Testis (tissue), 2 donors: ENCODE measurements at regions not wholly inside any gene's neighbourhood (a gene's known extent, or its start where the extent isn't known, plus 50 kb on each side); places are given as distances from the start of the nearest gene placed in this dataset.

Experiments used
- DNase-seq: peaks from one replicate; pipeline ENCODE4 v3.0.0-alpha.2; 2019
- H3K27ac ChIP-seq, 2 donors: fragments of 200-600 bp; sonication (generic); one replicate each; pipeline ENCODE4 v1.5.1; 2019
- H3K27me3 ChIP-seq: fragments of 200-600 bp; sonication (generic); one replicate; pipeline ENCODE4 v1.5.1; 2019
- H3K36me3 ChIP-seq: fragments of 200-600 bp; sonication (generic); one replicate; pipeline ENCODE4 v1.5.1; 2017; ENCODE audit warnings: low read depth; ENCODE audit errors: missing control alignments
- H3K4me1 ChIP-seq: fragments of 200-600 bp; sonication (generic); one replicate; pipeline ENCODE4 v1.5.1; 2019
- H3K4me3 ChIP-seq, 2 donors: fragments of 200-600 bp; sonication (generic); one replicate each; pipeline ENCODE4 v1.5.1; 2017 to 2019
- H3K9me3 ChIP-seq: fragments of 200-600 bp; sonication (generic); one replicate; pipeline ENCODE4 v1.5.1; 2017
- POLR2A ChIP-seq: fragments of 450-650 bp; IDR thresholded peaks from one replicate; pipeline ENCODE4 v1.6.1; 2017; ENCODE audit warnings: antibody characterized with exemption, mild to moderate bottlenecking, moderate library complexity
- WGBS, 2 donors: methylation state at CpG; one replicate each; pipeline ENCODE4 v1.1.5; 2018; 5-methylcytosine and 5-hydroxymethylcytosine counted together
- intact Hi-C: fragments of 100-400 bp; cut with DNase I; formaldehyde crosslinking; loops from one replicate; pipeline ENCODE4 v1.15.1; 2023; ENCODE audit warnings: low total_unique reads
- TF ChIP-seq, protein P1 (sequence below), 3 experiments: fragments of 450-650 bp in 2 of 3; fragments of 200-600 bp in 1 of 3; sonication (generic) in 1 of 3; IDR thresholded peaks; one replicate each; pipeline ENCODE4 v1.5.1; 2016 to 2019; ENCODE audit warnings: antibody characterized with exemption in 3 of 3, mild to moderate bottlenecking in 2 of 3, moderate library complexity in 1 of 3

GRCh38 chr3:55307622-55308021, 179.5 kb downstream of the WNT5A start:
- Histone ChIP-seq H3K36me3 (no peaks in the 10 kb centered on the region), H3K9me3 (no peaks in the 10 kb centered on the region), H3K4me1 (no peaks in the 10 kb centered on the region), H3K27ac (no peak overlapping the region), H3K27me3 (no peaks in the 10 kb centered on the region), H3K4me3 (no peak overlapping the region)
- intact Hi-C loops, result no loop called here
- WGBS, 2 donors, result 92 to 97% methylated on average over 2 of the region's 2 CpGs
- TF ChIP-seq POLR2A, result no peak
- TF ChIP-seq, protein P1, sequence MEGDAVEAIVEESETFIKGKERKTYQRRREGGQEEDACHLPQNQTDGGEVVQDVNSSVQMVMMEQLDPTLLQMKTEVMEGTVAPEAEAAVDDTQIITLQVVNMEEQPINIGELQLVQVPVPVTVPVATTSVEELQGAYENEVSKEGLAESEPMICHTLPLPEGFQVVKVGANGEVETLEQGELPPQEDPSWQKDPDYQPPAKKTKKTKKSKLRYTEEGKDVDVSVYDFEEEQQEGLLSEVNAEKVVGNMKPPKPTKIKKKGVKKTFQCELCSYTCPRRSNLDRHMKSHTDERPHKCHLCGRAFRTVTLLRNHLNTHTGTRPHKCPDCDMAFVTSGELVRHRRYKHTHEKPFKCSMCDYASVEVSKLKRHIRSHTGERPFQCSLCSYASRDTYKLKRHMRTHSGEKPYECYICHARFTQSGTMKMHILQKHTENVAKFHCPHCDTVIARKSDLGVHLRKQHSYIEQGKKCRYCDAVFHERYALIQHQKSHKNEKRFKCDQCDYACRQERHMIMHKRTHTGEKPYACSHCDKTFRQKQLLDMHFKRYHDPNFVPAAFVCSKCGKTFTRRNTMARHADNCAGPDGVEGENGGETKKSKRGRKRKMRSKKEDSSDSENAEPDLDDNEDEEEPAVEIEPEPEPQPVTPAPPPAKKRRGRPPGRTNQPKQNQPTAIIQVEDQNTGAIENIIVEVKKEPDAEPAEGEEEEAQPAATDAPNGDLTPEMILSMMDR (IDR thresholded peaks at IDR 0.05), result no peak
- DNase-seq, result no peak

DNA sequence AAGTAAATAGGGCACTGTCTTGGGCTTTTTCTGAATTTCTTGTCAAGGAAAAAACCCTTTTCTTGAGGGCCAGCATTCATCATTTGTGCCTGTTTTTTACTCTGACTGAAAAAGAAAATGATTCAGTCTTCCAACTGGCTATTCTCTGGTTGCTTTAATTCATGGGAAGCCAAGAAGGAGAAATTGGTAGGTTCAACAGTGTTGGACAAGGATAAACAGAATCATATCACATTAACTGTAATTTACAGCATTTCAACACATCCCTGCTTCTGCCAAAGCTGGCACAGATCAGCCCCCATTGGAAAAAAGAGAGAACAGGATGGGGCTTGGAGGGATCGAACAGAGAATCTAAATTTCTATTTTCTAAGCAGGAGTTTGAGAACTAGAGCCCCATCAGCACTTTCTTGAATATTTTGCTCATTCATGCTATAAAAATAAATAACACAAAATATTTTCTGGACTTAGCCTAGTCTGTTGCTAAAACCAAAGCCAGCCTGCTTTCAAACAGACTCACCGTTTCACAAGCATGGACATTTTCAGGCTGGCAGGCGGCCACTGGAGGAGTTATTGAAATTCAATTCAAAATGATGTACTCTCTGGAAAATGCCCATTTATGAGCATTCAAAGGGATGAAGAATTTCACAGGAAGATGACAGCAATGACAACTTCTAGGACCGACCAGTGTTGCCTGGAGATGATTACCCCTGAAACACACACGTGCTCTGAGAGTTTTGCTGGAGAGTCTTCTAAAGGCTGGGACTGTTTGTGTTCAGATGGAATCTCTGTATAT, 181.2 kb downstream of the WNT5A start:
- DNase-seq, result no peak
- no peaks in the 10 kb centered on the region for H3K36me3 ChIP-seq
- H3K27me3 ChIP-seq, result no peaks in the 10 kb centered on the region
- no peak overlapping the region for H3K4me3 ChIP-seq
- intact Hi-C loops, result no loop called here
- WGBS, 2 donors, result 54 to 65% methylated on average over 5 of the region's 5 CpGs
- no peaks in the 10 kb centered on the region for H3K4me1 ChIP-seq
- H3K9me3 ChIP-seq, result no peaks in the 10 kb centered on the region
- H3K27ac ChIP-seq, result no peak overlapping the region
- TF ChIP-seq, protein P1 (IDR thresholded peaks at IDR 0.05), result no peak
- no peak for TF ChIP-seq POLR2A

DNA sequence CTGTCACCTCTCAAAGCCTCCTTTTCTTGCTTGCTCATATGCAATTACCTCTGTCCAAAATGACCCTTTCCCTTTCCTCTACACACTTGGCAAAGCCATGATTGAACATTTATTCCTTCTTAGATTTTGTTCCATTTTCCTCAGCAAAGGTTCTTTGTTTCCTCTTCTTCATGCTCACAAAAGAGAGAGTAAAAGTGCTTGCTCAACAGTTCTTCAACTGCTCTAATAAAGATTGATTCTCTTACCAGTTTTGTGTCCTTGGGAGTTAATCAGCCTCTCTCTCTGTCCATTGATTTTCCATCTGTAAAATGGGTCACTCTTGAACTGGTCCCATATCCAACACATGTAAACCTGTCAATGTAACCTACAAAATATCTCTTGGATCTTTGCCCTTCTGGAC, 186.4 kb downstream of the WNT5A start:
- TF ChIP-seq, protein P1 (IDR thresholded peaks at IDR 0.05), result no peak
- TF ChIP-seq POLR2A, result no peak
- intact Hi-C loops, result no loop called here
- no peak overlapping the region for H3K4me3 ChIP-seq
- no peak for DNase-seq
- H3K9me3 ChIP-seq, result no peaks in the 10 kb centered on the region
- H3K27ac ChIP-seq, result no peak overlapping the region
- H3K27me3 ChIP-seq, result no peaks in the 10 kb centered on the region
- H3K36me3 ChIP-seq, result no peaks in the 10 kb centered on the region
- H3K4me1 ChIP-seq, result no peaks in the 10 kb centered on the region

DNA sequence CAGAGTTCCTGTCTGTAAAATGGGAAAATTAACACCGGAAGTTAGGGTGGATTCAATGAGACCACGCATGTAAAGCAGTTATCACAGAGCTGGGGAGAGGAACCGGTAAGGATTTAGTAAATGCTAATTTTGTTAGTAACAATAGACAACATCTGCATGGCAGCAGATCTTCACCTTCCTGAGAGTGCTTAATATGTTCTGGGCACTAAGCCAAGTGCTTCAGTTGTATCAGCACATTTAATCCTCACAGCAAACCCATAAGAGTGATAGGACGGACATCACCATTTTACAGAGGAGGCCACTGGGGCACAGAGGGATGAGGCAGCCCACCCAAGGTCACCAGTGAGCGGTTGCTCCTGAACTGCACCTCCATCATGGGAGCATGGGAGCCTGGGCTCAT, 189.4 kb downstream of the WNT5A start:
- H3K9me3 ChIP-seq, result no peaks in the 10 kb centered on the region
- no peaks in the 10 kb centered on the region for H3K4me1 ChIP-seq
- intact Hi-C loops, result no loop called here
- TF ChIP-seq POLR2A, result no peak
- TF ChIP-seq, protein P1 (IDR thresholded peaks at IDR 0.05), result no peak
- no peak overlapping the region for H3K27ac ChIP-seq
- 60 to 80% methylated on average over 5 of the region's 5 CpGs for WGBS, 2 donors
- H3K4me3 ChIP-seq, result no peak overlapping the region
- DNase-seq, result no peak
- no peaks in the 10 kb centered on the region for H3K27me3 ChIP-seq
- no peaks in the 10 kb centered on the region for H3K36me3 ChIP-seq

DNA sequence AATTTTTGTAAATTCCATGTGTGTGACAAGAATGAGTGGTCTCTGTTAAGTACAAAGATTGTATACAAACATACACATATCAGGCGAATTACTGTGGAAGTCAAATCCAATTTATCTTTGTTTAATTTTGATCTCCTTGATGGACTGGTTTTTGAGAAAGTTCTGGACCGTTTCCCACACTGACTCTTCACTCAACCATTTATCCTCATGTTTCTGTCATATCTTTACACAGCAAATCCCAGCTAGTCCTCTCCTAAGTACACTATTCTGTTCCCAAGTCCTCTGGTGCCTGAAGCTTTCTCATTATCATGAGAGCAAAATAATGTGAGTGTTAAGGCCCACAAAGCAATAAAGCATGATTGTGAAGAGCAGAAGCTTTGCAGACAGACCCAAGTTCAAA, 189.9 kb downstream of the WNT5A start:
- Histone ChIP-seq H3K4me1 (no peaks in the 10 kb centered on the region), H3K4me3 (no peak overlapping the region), H3K27me3 (no peaks in the 10 kb centered on the region), H3K27ac (no peak overlapping the region), H3K36me3 (no peaks in the 10 kb centered on the region), H3K9me3 (no peaks in the 10 kb centered on the region)
- no peak for TF ChIP-seq POLR2A
- TF ChIP-seq, protein P1 (IDR thresholded peaks at IDR 0.05), result no peak
- DNase-seq, result no peak
- 93 to 94% methylated on average over 2 of the region's 2 CpGs for WGBS, 2 donors
- intact Hi-C loops, result no loop called here
